Activated T-cell treated with anti-CD3 and anti-CD28 coated beads, Interleukin-2, amount 50 U/mL, for 72 hours (primary cell): ENCODE measurements at regions not wholly inside any gene's neighbourhood (a gene's known extent, or its start where the extent isn't known, plus 50 kb on each side); places are given as distances from the start of the nearest gene placed in this dataset.

Experiments
- ATAC-seq, 2 donors: fragments of 150-1000 bp; cut with Tn5 transposase; replicated peaks in 1 of 2; 2 replicates each; pipeline ENCODE4 v1.10.0; 2021; ENCODE audit warnings: moderate library complexity in 2 of 2, mild to moderate bottlenecking in 1 of 2
- DNase-seq, 2 donors: peaks; one replicate each; pipeline ENCODE4 v3.0.0; 2021 to 2022; ENCODE audit warnings: mixed read lengths in 1 of 2
- H3K27ac Mint-ChIP-seq: one replicate; pipeline ENCODE4 v1.8.0; 2022; ENCODE audit warnings: mild to moderate bottlenecking, moderate library complexity, mixed read lengths
- H3K27me3 Mint-ChIP-seq: one replicate; pipeline ENCODE4 v1.8.0; 2022; ENCODE audit warnings: low read depth, mixed read lengths
- H3K36me3 Mint-ChIP-seq, 2 donors: one replicate each; pipeline ENCODE4 v1.8.0; 2022; ENCODE audit warnings: mixed read lengths in 2 of 2, mild to moderate bottlenecking in 1 of 2; ENCODE audit not compliant: insufficient read depth in 2 of 2
- H3K4me1 Mint-ChIP-seq: one replicate; pipeline ENCODE4 v1.8.0; 2022; ENCODE audit warnings: low read depth, mixed read lengths
- H3K4me3 Mint-ChIP-seq, 2 donors: one replicate each; pipeline ENCODE4 v1.8.0; 2022; ENCODE audit warnings: mild to moderate bottlenecking in 2 of 2, mixed read lengths in 2 of 2, moderate library complexity in 2 of 2
- H3K9me3 Mint-ChIP-seq, 2 donors: one replicate each; pipeline ENCODE4 v1.8.0; 2022; ENCODE audit warnings: mixed read lengths in 2 of 2

GRCh38 chr13:63042686-63043085, 1627.0 kb upstream of the PCDH20 start:
- Mint-ChIP-seq H3K9me3 (peaks cover 4 to 7% of the 10 kb centered on the region in 2 donors), H3K4me1 (no peaks in the 10 kb centered on the region), H3K4me3 (no peak overlapping the region), H3K27me3 (no peaks in the 10 kb centered on the region), H3K36me3 (no peaks in the 10 kb centered on the region), H3K27ac (no peak overlapping the region)
- DNase-seq, result no peak
- ATAC-seq, result no peak

- Mint-ChIP-seq H3K36me3 (no peaks in the 10 kb centered on the region), H3K9me3 (peaks cover 4 to 7% of the 10 kb centered on the region in 2 donors), H3K27me3 (no peaks in the 10 kb centered on the region), H3K4me1 (no peaks in the 10 kb centered on the region), H3K27ac (no peak overlapping the region), H3K4me3 (no peak overlapping the region)
- no peak for ATAC-seq
- no peak for DNase-seq
Observed at GRCh38 chr13:63041640-63042414, 1626.2 kb upstream of the PCDH20 start.

- Mint-ChIP-seq H3K4me1 (no peaks in the 10 kb centered on the region), H3K27me3 (no peaks in the 10 kb centered on the region), H3K4me3 (no peak overlapping the region), H3K36me3 (no peaks in the 10 kb centered on the region), H3K9me3 (peaks cover 12 to 13% of the 10 kb centered on the region in 2 donors), H3K27ac (no peak overlapping the region)
- DNase-seq (no peak), ATAC-seq (no peak)
Observed at GRCh38 chr13:63026285-63026797, 1610.7 kb upstream of the PCDH20 start.

- no peaks in the 10 kb centered on the region for H3K4me1 Mint-ChIP-seq
- H3K27ac Mint-ChIP-seq, result no peak overlapping the region
- peaks cover 12 to 13% of the 10 kb centered on the region in 2 donors for H3K9me3 Mint-ChIP-seq
- no peak for DNase-seq
- H3K36me3 Mint-ChIP-seq, result no peaks in the 10 kb centered on the region
- ATAC-seq, result no peak
- no peak overlapping the region for H3K4me3 Mint-ChIP-seq
- no peaks in the 10 kb centered on the region for H3K27me3 Mint-ChIP-seq
Observed at GRCh38 chr13:63025741-63026140, 1610.1 kb upstream of the PCDH20 start.

DNA sequence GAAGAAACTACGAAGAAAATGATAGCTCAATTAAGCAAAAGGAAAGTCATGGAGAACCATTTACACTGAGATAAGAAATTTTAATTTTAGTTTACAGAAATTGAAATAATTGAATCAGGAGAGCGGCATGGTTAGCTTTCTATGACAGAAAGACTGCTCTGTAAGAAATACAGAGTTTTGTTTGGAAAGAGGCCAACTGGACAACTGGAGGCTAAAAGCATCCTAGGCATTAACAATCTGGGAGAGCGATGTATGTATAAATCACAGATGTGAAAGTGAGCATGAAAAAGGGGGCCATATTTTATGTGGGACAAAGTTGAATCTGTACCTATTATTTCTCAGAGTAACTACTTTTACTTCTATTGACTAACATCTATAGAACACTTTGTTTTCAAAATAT, 1608.8 kb upstream of the PCDH20 start:
- no peak overlapping the region for H3K4me3 Mint-ChIP-seq
- no peaks in the 10 kb centered on the region for H3K27me3 Mint-ChIP-seq
- H3K36me3 Mint-ChIP-seq, result no peaks in the 10 kb centered on the region
- H3K27ac Mint-ChIP-seq, result no peak overlapping the region
- peaks cover 9% of the 10 kb centered on the region in 2 donors for H3K9me3 Mint-ChIP-seq
- no peaks in the 10 kb centered on the region for H3K4me1 Mint-ChIP-seq
- ATAC-seq (no peak), DNase-seq (no peak)

GRCh38 chr13:63011996-63012395, 1596.3 kb upstream of the PCDH20 start:
- H3K27ac Mint-ChIP-seq, result no peak overlapping the region
- H3K9me3 Mint-ChIP-seq, result peaks cover 12 to 21% of the 10 kb centered on the region in 2 donors

GRCh38 chr13:63010072-63010658, 1594.5 kb upstream of the PCDH20 start:
- DNase-seq, result no peak
- Mint-ChIP-seq H3K36me3 (peaks cover 5% of the 10 kb centered on the region in 2 donors), H3K4me1 (no peaks in the 10 kb centered on the region), H3K27ac (no peak overlapping the region), H3K27me3 (no peaks in the 10 kb centered on the region), H3K4me3 (no peak overlapping the region), H3K9me3 (peaks cover 12 to 22% of the 10 kb centered on the region in 2 donors)
- no peak for ATAC-seq

More at GRCh38 chr13:63011996-63012395, 1596.3 kb upstream of the PCDH20 start:
- DNase-seq, result no peak
- ATAC-seq, result no peak
- H3K36me3 Mint-ChIP-seq, result peaks cover 5% of the 10 kb centered on the region in 2 donors
- no peaks in the 10 kb centered on the region for H3K27me3 Mint-ChIP-seq
- H3K4me3 Mint-ChIP-seq, result no peak overlapping the region
- no peaks in the 10 kb centered on the region for H3K4me1 Mint-ChIP-seq

DNA sequence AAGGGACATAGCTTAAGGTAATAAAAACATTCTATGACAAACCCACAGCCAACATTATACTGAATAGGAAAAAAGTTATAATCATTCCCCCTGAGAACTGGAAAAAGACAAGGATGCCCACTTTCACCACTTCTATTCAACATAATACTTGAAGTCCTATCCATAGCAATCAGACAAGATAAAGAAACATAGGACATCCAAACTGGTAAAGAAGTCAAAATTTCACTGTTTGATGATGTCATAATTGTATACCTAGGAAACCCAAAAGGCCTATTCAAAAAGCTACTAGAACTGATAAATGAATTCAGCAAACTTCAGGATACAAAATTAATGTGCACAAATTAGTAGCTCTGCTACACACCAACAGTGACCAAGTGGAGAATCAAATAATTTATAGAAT, 1590.0 kb upstream of the PCDH20 start:
- no peak overlapping the region for H3K4me3 Mint-ChIP-seq
- no peak overlapping the region for H3K27ac Mint-ChIP-seq
- H3K36me3 Mint-ChIP-seq, result peaks cover 1 to 5% of the 10 kb centered on the region in 2 donors
- H3K4me1 Mint-ChIP-seq, result no peaks in the 10 kb centered on the region
- H3K27me3 Mint-ChIP-seq, result no peaks in the 10 kb centered on the region
- ATAC-seq, result no peak
- peaks cover 19 to 25% of the 10 kb centered on the region in 2 donors for H3K9me3 Mint-ChIP-seq
- no peak for DNase-seq

GRCh38 chr13:62997696-62998095, 1582.0 kb upstream of the PCDH20 start:
- no peaks in the 10 kb centered on the region for H3K4me1 Mint-ChIP-seq
- H3K4me3 Mint-ChIP-seq, result no peak overlapping the region
- peaks cover 0 to 2% of the 10 kb centered on the region in 2 donors for H3K36me3 Mint-ChIP-seq
- H3K27ac Mint-ChIP-seq, result no peak overlapping the region
- H3K27me3 Mint-ChIP-seq, result no peaks in the 10 kb centered on the region
- H3K9me3 Mint-ChIP-seq, result peaks cover 6 to 11% of the 10 kb centered on the region in 2 donors
- ATAC-seq (no peak), DNase-seq (no peak)

- peaks cover 0 to 2% of the 10 kb centered on the region in 2 donors for H3K36me3 Mint-ChIP-seq
Observed at GRCh38 chr13:62997038-62997599, 1581.5 kb upstream of the PCDH20 start.

DNA sequence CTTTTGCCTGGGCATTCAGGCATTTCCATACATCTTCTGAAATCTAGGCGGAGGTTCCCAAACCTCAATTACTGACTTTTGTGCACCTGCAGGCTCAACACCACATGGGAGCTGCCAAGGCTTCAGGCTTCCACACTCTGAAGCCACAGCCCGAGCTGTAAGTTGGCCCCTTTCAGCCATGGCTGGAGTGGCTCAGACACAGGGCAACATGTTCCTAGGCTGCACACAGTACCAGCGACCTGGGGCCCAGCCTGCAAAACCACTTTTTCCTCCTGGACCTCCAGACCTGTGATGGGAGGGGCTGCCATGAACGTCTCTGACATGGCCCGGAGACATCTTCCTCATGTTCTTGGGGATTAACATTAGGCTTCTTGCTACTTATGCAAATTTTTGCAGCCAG, 1558.2 kb upstream of the PCDH20 start:
- H3K36me3 Mint-ChIP-seq, result no peaks in the 10 kb centered on the region
- H3K27ac Mint-ChIP-seq, result no peak overlapping the region
- no peaks in the 10 kb centered on the region for H3K27me3 Mint-ChIP-seq
- no peak overlapping the region for H3K4me3 Mint-ChIP-seq
- peaks cover 8 to 17% of the 10 kb centered on the region in 2 donors for H3K9me3 Mint-ChIP-seq
- H3K4me1 Mint-ChIP-seq, result no peaks in the 10 kb centered on the region
- DNase-seq (no peak), ATAC-seq (no peak)

More at GRCh38 chr13:62997038-62997599, 1581.5 kb upstream of the PCDH20 start:
- ATAC-seq, result no peak
- Mint-ChIP-seq H3K27ac (no peak overlapping the region), H3K27me3 (no peaks in the 10 kb centered on the region), H3K9me3 (peaks cover 4 to 11% of the 10 kb centered on the region in 2 donors), H3K4me1 (no peaks in the 10 kb centered on the region), H3K4me3 (no peak overlapping the region)
- DNase-seq, result no peak

DNA sequence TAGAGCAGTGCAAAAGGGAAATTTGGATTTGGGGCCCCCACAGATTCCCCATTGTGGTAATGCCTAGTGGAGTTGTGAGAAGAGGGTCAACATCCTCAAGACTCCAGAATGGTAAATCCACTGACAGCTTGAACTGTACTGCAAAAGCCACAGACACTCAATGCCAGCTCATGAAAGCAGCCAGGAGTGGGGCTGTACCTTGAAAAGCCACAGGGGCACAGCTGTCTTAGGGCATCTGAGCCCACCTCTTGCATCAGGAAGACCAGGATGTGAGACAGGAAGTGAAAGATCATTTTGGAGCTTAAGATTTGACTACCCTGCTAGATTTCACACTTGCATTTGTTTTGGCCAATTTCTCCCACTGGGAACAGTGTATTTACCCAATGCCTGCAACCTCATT, 1548.9 kb upstream of the PCDH20 start:
- peaks cover 10 to 14% of the 10 kb centered on the region in 2 donors for H3K9me3 Mint-ChIP-seq
- ATAC-seq (no peak), DNase-seq (no peak)
- H3K27ac Mint-ChIP-seq, result no peak overlapping the region
- peaks cover 0 to 1% of the 10 kb centered on the region in 2 donors for H3K36me3 Mint-ChIP-seq
- no peaks in the 10 kb centered on the region for H3K27me3 Mint-ChIP-seq
- H3K4me3 Mint-ChIP-seq, result no peak overlapping the region
- no peaks in the 10 kb centered on the region for H3K4me1 Mint-ChIP-seq

DNA sequence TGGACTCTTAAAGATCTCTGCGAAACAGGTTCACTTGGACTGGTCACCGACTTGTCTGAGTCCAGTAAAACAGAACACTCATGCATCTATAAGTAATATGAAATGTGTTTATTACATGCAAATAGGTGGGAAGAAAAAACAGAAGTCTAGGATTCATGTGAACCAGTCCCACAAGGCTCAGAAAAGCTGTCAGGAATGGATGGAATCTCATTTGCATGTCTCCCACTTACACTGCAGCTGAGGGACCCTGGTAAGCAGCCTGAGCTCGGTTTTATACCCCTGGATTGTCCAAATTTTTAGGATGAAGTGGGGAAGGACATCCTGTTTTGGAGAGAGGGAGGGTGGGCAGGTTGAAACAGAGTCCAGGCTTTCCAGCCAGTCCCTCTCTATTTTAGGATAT, 1545.1 kb upstream of the PCDH20 start:
- H3K27me3 Mint-ChIP-seq, result no peaks in the 10 kb centered on the region
- no peak for DNase-seq
- no peak overlapping the region for H3K27ac Mint-ChIP-seq
- no peaks in the 10 kb centered on the region for H3K4me1 Mint-ChIP-seq
- H3K4me3 Mint-ChIP-seq, result no peak overlapping the region
- H3K36me3 Mint-ChIP-seq, result peaks cover 0 to 1% of the 10 kb centered on the region in 2 donors
- no peak for ATAC-seq
- peaks cover 6 to 9% of the 10 kb centered on the region in 2 donors for H3K9me3 Mint-ChIP-seq
